ENCODE measurements at regions not wholly inside any gene's neighbourhood (a gene's known extent, or its start where the extent isn't known, plus 50 kb on each side); places are given as distances from the start of the nearest gene placed in this dataset.

DNA sequence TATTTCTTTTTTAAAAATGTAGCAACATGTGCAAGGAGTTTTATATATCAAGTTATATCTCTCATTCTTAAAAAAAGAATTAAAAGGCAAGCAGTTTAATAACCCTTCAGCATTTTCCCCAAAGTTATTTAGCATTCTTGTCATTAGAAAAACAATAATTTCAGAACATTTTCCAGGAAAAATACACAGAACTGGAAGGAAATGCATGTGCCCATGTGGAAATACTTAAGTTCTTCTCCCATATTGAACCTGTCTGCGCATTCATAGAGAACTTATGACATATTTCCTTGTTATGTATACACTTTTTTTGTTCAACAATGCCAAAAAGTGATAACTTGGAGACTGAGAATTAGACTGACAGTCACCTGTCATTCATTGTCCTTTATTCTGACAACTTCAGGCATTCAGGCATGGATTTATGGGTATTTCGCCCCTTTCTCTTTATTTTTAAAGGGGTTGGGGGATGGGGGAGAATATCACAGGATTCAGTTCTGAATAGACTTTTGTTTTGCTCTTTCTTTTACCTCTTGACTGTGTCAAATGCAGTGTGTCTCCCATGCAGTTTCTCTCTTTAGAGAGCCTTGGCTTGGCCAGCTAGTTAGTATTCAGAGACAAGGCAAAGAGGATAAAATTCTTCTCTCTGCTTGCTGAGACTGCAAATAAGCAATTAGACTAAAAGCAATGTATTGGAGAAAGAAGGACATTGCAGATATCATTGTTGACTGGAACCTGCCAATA is 701.0 kb downstream of the NR2F1-AS1 start:
- no peaks in the 10 kb centered on the region for H3F3A ChIP-seq (ENCODE audit: insufficient read depth, low read length, poor library complexity, severe bottlenecking)
- H4K20me1 ChIP-seq (ENCODE audit: insufficient read depth): no peaks in the 10 kb centered on the region
- no peak overlapping the region for H3K9ac ChIP-seq (ENCODE audit: low read length)
- no peak overlapping the region for H3K27ac ChIP-seq (ENCODE audit: low read length)
- H3K9me2 ChIP-seq (ENCODE audit: insufficient read depth, low read length): no peaks in the 10 kb centered on the region
- peaks cover 4% of the 10 kb centered on the region for H3K9me3 ChIP-seq (ENCODE audit: low read length)
- H3K27me3 ChIP-seq (ENCODE audit: insufficient read depth, low read depth, low read length): no peaks in the 10 kb centered on the region
- no peak overlapping the region for H3K4me3 ChIP-seq (ENCODE audit: low read length)
- no peak overlapping the region for H2AFZ ChIP-seq (ENCODE audit: low read depth, low read length)
- H3K79me2 ChIP-seq (replicated peaks; ENCODE audit: insufficient read depth, low read length): no peaks in the 10 kb centered on the region
- H3K36me3 ChIP-seq (ENCODE audit: insufficient read depth, low read length): no peaks in the 10 kb centered on the region
- TF ChIP-seq POLR2AphosphoS5 (IDR thresholded peaks at IDR 0.05): no peak
- TF ChIP-seq, protein P1, sequence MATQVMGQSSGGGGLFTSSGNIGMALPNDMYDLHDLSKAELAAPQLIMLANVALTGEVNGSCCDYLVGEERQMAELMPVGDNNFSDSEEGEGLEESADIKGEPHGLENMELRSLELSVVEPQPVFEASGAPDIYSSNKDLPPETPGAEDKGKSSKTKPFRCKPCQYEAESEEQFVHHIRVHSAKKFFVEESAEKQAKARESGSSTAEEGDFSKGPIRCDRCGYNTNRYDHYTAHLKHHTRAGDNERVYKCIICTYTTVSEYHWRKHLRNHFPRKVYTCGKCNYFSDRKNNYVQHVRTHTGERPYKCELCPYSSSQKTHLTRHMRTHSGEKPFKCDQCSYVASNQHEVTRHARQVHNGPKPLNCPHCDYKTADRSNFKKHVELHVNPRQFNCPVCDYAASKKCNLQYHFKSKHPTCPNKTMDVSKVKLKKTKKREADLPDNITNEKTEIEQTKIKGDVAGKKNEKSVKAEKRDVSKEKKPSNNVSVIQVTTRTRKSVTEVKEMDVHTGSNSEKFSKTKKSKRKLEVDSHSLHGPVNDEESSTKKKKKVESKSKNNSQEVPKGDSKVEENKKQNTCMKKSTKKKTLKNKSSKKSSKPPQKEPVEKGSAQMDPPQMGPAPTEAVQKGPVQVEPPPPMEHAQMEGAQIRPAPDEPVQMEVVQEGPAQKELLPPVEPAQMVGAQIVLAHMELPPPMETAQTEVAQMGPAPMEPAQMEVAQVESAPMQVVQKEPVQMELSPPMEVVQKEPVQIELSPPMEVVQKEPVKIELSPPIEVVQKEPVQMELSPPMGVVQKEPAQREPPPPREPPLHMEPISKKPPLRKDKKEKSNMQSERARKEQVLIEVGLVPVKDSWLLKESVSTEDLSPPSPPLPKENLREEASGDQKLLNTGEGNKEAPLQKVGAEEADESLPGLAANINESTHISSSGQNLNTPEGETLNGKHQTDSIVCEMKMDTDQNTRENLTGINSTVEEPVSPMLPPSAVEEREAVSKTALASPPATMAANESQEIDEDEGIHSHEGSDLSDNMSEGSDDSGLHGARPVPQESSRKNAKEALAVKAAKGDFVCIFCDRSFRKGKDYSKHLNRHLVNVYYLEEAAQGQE (IDR thresholded peaks at IDR 0.05; ENCODE audit: borderline replicate concordance): no peak
- no peak for TF ChIP-seq TAF1 (IDR thresholded peaks at IDR 0.05; ENCODE audit: low read depth)
- TF ChIP-seq EZH2 (IDR thresholded peaks at IDR 0.05; ENCODE audit: borderline replicate concordance, insufficient read depth, low read length, poor library complexity, severe bottlenecking): no peak
- TF ChIP-seq RAD21 (conservative IDR thresholded peaks at IDR 0.05): no peak
- TF ChIP-seq MXI1 (conservative IDR thresholded peaks at IDR 0.05; ENCODE audit: poor library complexity, severe bottlenecking): no peak
- TF ChIP-seq EP300 (conservative IDR thresholded peaks at IDR 0.05; ENCODE audit: poor library complexity, severe bottlenecking): no peak
- TF ChIP-seq, protein P2, sequence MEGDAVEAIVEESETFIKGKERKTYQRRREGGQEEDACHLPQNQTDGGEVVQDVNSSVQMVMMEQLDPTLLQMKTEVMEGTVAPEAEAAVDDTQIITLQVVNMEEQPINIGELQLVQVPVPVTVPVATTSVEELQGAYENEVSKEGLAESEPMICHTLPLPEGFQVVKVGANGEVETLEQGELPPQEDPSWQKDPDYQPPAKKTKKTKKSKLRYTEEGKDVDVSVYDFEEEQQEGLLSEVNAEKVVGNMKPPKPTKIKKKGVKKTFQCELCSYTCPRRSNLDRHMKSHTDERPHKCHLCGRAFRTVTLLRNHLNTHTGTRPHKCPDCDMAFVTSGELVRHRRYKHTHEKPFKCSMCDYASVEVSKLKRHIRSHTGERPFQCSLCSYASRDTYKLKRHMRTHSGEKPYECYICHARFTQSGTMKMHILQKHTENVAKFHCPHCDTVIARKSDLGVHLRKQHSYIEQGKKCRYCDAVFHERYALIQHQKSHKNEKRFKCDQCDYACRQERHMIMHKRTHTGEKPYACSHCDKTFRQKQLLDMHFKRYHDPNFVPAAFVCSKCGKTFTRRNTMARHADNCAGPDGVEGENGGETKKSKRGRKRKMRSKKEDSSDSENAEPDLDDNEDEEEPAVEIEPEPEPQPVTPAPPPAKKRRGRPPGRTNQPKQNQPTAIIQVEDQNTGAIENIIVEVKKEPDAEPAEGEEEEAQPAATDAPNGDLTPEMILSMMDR (IDR thresholded peaks at IDR 0.05; ENCODE audit: poor library complexity, severe bottlenecking): no peak
- TF ChIP-seq SMC3 (conservative IDR thresholded peaks at IDR 0.05; ENCODE audit: poor library complexity): no peak
- H3K4me2 ChIP-seq (ENCODE audit: low read length): no peak overlapping the region

DNA sequence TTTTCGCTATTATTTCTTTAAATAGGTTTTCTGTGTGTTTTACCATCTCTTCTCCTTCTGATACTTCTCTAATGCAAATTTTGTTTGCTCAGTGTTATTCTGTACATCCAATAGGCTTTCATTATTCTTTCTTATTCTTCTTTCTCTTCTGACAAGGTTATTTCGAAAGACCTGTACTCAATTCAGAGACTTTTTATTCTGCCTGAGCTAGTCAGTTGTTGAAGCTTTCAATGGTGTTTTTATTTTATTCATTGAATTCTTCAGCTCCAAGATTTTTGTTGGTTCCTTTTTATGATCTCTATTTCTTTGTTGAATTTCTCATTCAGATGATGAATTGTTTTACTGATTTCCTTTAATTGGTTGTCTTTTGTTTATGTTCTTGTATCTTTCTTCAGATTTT is 706.2 kb downstream of the NR2F1-AS1 start:
- Histone ChIP-seq H3K27me3 (ENCODE audit: insufficient read depth, low read depth, low read length) (no peaks in the 10 kb centered on the region), H3K9me2 (ENCODE audit: insufficient read depth, low read length) (no peaks in the 10 kb centered on the region), H3K4me3 (ENCODE audit: low read length) (no peak overlapping the region), H3K9me3 (ENCODE audit: low read length) (peaks cover 8% of the 10 kb centered on the region), H3K79me2 (replicated peaks; ENCODE audit: insufficient read depth, low read length) (no peaks in the 10 kb centered on the region), H3K36me3 (ENCODE audit: insufficient read depth, low read length) (no peaks in the 10 kb centered on the region), H2AFZ (ENCODE audit: low read depth, low read length) (no peak overlapping the region), H3K27ac (ENCODE audit: low read length) (no peak overlapping the region), H3K9ac (ENCODE audit: low read length) (no peak overlapping the region), H3K4me2 (ENCODE audit: low read length) (no peak overlapping the region), H4K20me1 (ENCODE audit: insufficient read depth) (no peaks in the 10 kb centered on the region), H3F3A (ENCODE audit: insufficient read depth, low read length, poor library complexity, severe bottlenecking) (no peaks in the 10 kb centered on the region)
- TF ChIP-seq SMC3 (conservative IDR thresholded peaks at IDR 0.05; ENCODE audit: poor library complexity) (no peak), TAF1 (IDR thresholded peaks at IDR 0.05; ENCODE audit: low read depth) (no peak), MXI1 (conservative IDR thresholded peaks at IDR 0.05; ENCODE audit: poor library complexity, severe bottlenecking) (no peak), POLR2AphosphoS5 (IDR thresholded peaks at IDR 0.05) (no peak), EZH2 (IDR thresholded peaks at IDR 0.05; ENCODE audit: borderline replicate concordance, insufficient read depth, low read length, poor library complexity, severe bottlenecking) (no peak), RAD21 (conservative IDR thresholded peaks at IDR 0.05) (no peak), EP300 (conservative IDR thresholded peaks at IDR 0.05; ENCODE audit: poor library complexity, severe bottlenecking) (no peak)
- TF ChIP-seq, protein P1 (IDR thresholded peaks at IDR 0.05; ENCODE audit: borderline replicate concordance): no peak
- TF ChIP-seq, protein P2 (IDR thresholded peaks at IDR 0.05; ENCODE audit: poor library complexity, severe bottlenecking): no peak
